ENCODE measurements at regions not wholly inside any gene's neighbourhood (a gene's known extent, or its start where the extent isn't known, plus 50 kb on each side); places are given as distances from the start of the nearest gene placed in this dataset.

DNA sequence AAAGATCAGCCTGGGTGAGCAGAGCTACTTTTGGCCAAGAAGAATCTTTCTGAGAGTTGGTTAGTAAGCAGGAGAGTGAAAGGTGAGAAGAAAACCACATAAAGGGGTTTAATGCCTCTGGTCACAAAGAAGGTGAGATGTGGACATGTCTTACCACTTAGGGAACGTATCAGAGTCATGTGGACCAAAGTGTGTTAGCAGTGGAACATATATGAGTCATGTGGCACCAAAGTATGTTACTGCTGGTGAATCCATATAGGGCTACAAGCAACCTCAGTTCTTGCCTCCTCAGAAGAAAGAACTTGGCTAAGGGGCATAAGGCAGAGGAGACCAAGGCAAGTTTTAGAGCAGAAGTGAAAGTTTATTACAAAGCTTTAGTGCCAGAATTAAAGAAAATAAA is 411.6 kb upstream of the NEGR1 start:
- no peak for DNase-seq
- Histone ChIP-seq H3K27me3 (ENCODE audit: control insufficient read depth, insufficient read depth, low read length, poor library complexity, severe bottlenecking) (no peaks in the 10 kb centered on the region), H3K9ac (ENCODE audit: extremely low read depth, low read length, poor library complexity, severe bottlenecking) (no peak overlapping the region), H3K27ac (ENCODE audit: low read depth, low read length) (no peak overlapping the region), H3K9me3 (ENCODE audit: control insufficient read depth, low read length) (peaks cover 41% of the 10 kb centered on the region), H3K4me3 (ENCODE audit: low read length) (no peak overlapping the region), H3K36me3 (ENCODE audit: control insufficient read depth, insufficient read depth, low read length) (no peaks in the 10 kb centered on the region), H3K4me1 (ENCODE audit: control insufficient read depth, insufficient read depth, low read length) (no peaks in the 10 kb centered on the region)
- Mint-ChIP-seq H3K27ac (no peak overlapping the region), H3K4me1 (no peaks in the 10 kb centered on the region), H3K27me3 (ENCODE audit: insufficient read depth) (no peaks in the 10 kb centered on the region), H3K9me3 (peaks cover 61% of the 10 kb centered on the region), H3K36me3 (ENCODE audit: low read depth) (peaks cover 25% of the 10 kb centered on the region), H3K4me3 (no peak overlapping the region)
- TF ChIP-seq, protein P1, sequence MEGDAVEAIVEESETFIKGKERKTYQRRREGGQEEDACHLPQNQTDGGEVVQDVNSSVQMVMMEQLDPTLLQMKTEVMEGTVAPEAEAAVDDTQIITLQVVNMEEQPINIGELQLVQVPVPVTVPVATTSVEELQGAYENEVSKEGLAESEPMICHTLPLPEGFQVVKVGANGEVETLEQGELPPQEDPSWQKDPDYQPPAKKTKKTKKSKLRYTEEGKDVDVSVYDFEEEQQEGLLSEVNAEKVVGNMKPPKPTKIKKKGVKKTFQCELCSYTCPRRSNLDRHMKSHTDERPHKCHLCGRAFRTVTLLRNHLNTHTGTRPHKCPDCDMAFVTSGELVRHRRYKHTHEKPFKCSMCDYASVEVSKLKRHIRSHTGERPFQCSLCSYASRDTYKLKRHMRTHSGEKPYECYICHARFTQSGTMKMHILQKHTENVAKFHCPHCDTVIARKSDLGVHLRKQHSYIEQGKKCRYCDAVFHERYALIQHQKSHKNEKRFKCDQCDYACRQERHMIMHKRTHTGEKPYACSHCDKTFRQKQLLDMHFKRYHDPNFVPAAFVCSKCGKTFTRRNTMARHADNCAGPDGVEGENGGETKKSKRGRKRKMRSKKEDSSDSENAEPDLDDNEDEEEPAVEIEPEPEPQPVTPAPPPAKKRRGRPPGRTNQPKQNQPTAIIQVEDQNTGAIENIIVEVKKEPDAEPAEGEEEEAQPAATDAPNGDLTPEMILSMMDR (conservative IDR thresholded peaks at IDR 0.05) = no peak
- WGBS, 2 experiments (ENCODE audit: insufficient coverage in 1 of 2, insufficient read length in 1 of 2) = 82 to 92% methylated on average over 1 of the region's 1 CpG

GRCh38 chr1:72693376-72693775 is 411.0 kb upstream of the NEGR1 start:
- 86% methylated on average over 2 of the region's 2 CpGs for WGBS, 2 experiments (ENCODE audit: insufficient coverage in 1 of 2, insufficient read length in 1 of 2)
- no peaks in the 10 kb centered on the region for H3K27me3 ChIP-seq (ENCODE audit: control insufficient read depth, insufficient read depth, low read length, poor library complexity, severe bottlenecking)
- TF ChIP-seq, protein P1 (conservative IDR thresholded peaks at IDR 0.05) = no peak
- Mint-ChIP-seq H3K4me3 (no peak overlapping the region), H3K9me3 (peaks cover 65% of the 10 kb centered on the region), H3K36me3 (ENCODE audit: low read depth) (peaks cover 25% of the 10 kb centered on the region), H3K4me1 (no peaks in the 10 kb centered on the region), H3K27ac (no peak overlapping the region), H3K27me3 (ENCODE audit: insufficient read depth) (no peaks in the 10 kb centered on the region)
- no peak overlapping the region for H3K4me3 ChIP-seq (ENCODE audit: low read length)
- no peaks in the 10 kb centered on the region for H3K36me3 ChIP-seq (ENCODE audit: control insufficient read depth, insufficient read depth, low read length)
- no peak for DNase-seq
- H3K9ac ChIP-seq (ENCODE audit: extremely low read depth, low read length, poor library complexity, severe bottlenecking) = no peak overlapping the region
- H3K27ac ChIP-seq (ENCODE audit: low read depth, low read length) = no peak overlapping the region
- H3K4me1 ChIP-seq (ENCODE audit: control insufficient read depth, insufficient read depth, low read length) = no peaks in the 10 kb centered on the region
- peaks cover 47% of the 10 kb centered on the region for H3K9me3 ChIP-seq (ENCODE audit: control insufficient read depth, low read length)

DNA sequence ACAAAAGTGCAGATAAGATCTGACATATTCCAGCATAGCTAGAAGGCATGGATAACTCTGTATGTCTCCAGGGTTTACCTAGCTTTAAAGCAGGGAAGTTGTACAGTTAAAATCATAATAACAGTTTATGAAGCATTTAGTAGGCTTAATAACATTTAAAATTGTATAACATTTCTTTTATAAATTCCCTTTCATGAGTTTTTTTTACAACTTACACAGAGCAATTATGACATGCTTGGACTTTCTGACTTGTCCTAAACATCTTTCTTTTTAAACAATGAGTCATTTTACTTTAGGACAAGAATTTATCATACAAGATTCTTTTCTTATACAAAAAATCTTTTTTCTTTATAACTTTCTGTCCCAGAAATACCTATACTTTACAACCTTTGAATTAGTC is 408.5 kb upstream of the NEGR1 start:
- H3K4me1 Mint-ChIP-seq = no peaks in the 10 kb centered on the region
- H3K9me3 Mint-ChIP-seq = peaks cover 90% of the 10 kb centered on the region
- Histone ChIP-seq H3K4me1 (ENCODE audit: control insufficient read depth, insufficient read depth, low read length) (no peaks in the 10 kb centered on the region), H3K27ac (ENCODE audit: low read depth, low read length) (no peak overlapping the region), H3K9ac (ENCODE audit: extremely low read depth, low read length, poor library complexity, severe bottlenecking) (no peak overlapping the region), H3K36me3 (ENCODE audit: control insufficient read depth, insufficient read depth, low read length) (no peaks in the 10 kb centered on the region), H3K4me3 (ENCODE audit: low read length) (peak overlapping the region; percentile 47), H3K27me3 (ENCODE audit: control insufficient read depth, insufficient read depth, low read length, poor library complexity, severe bottlenecking) (no peaks in the 10 kb centered on the region), H3K9me3 (ENCODE audit: control insufficient read depth, low read length) (peaks cover 59% of the 10 kb centered on the region)
- TF ChIP-seq, protein P1 (conservative IDR thresholded peaks at IDR 0.05) = no peak
- no peak for DNase-seq
- H3K36me3 Mint-ChIP-seq (ENCODE audit: low read depth) = peaks cover 45% of the 10 kb centered on the region
- H3K4me3 Mint-ChIP-seq = no peak overlapping the region
- no peaks in the 10 kb centered on the region for H3K27me3 Mint-ChIP-seq (ENCODE audit: insufficient read depth)
- no peak overlapping the region for H3K27ac Mint-ChIP-seq

Data from endodermal cell (in vitro differentiated cells).